ENCODE measurements at regions not wholly inside any gene's neighbourhood (a gene's known extent, or its start where the extent isn't known, plus 50 kb on each side); places are given as distances from the start of the nearest gene placed in this dataset.

GRCh38 chr6:164520916-164521315 is 788.5 kb downstream of the C6orf118 start:
- Histone ChIP-seq H3K4me1 (no peaks in the 10 kb centered on the region), H3K27me3 (no peaks in the 10 kb centered on the region), H3K27ac (no peak overlapping the region), H3K9me3 (no peaks in the 10 kb centered on the region), H3K4me3 (no peak overlapping the region), H3K36me3 (no peaks in the 10 kb centered on the region)
- no peak for DNase-seq (ENCODE audit: low spot score in 2 of 2)
- 69% methylated on average over 4 of the region's 4 CpGs for WGBS
- TF ChIP-seq, protein P1, sequence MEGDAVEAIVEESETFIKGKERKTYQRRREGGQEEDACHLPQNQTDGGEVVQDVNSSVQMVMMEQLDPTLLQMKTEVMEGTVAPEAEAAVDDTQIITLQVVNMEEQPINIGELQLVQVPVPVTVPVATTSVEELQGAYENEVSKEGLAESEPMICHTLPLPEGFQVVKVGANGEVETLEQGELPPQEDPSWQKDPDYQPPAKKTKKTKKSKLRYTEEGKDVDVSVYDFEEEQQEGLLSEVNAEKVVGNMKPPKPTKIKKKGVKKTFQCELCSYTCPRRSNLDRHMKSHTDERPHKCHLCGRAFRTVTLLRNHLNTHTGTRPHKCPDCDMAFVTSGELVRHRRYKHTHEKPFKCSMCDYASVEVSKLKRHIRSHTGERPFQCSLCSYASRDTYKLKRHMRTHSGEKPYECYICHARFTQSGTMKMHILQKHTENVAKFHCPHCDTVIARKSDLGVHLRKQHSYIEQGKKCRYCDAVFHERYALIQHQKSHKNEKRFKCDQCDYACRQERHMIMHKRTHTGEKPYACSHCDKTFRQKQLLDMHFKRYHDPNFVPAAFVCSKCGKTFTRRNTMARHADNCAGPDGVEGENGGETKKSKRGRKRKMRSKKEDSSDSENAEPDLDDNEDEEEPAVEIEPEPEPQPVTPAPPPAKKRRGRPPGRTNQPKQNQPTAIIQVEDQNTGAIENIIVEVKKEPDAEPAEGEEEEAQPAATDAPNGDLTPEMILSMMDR (IDR thresholded peaks at IDR 0.05), result no peak
- TF ChIP-seq POLR2A (IDR thresholded peaks at IDR 0.05) (no peak), POLR2AphosphoS5 (IDR thresholded peaks at IDR 0.05) (no peak), EP300 (IDR thresholded peaks at IDR 0.05) (no peak)

DNA sequence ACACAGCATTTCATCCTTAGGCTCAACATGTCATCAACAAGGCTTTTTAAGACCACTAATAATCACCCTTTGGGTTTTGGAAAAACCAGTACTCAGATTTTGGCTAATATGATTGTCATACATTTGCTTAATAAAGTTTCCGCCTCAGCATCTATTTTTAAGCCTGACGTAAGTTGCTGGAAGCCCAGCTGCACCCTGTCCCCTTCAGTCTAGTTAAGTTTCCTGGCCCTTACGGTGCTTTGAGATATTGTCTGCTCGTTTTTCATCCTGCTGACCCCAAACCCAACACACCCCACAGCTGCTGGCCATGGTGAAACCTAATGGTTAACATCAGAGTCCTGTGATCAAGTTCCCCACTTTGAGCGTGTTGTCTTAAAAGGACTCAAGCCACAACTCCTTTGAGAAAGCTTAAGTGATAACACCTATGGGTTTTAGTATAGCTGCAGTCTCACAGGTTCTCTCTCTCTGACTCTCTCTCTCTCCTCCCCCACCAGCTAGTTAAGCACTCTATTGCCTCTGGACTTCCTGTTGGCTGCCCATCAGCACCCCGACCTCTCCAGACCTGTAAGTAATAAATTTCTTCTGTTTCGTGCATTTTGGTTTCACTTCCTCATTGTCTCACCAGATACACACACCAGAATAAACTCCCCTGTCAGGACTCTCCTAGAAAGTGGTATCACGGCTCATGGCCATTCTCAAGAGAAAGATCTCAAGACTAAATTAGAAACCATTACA is 802.0 kb downstream of the C6orf118 start:
- H3K27me3 ChIP-seq, result no peaks in the 10 kb centered on the region
- no peaks in the 10 kb centered on the region for H3K4me1 ChIP-seq
- TF ChIP-seq EP300 (IDR thresholded peaks at IDR 0.05) (no peak), POLR2A (IDR thresholded peaks at IDR 0.05) (no peak), POLR2AphosphoS5 (IDR thresholded peaks at IDR 0.05) (no peak)
- TF ChIP-seq, protein P1 (IDR thresholded peaks at IDR 0.05), result no peak
- DNase-seq (ENCODE audit: low spot score in 2 of 2), result no peak
- 61% methylated on average over 8 of the region's 8 CpGs for WGBS
- no peaks in the 10 kb centered on the region for H3K36me3 ChIP-seq
- no peak overlapping the region for H3K27ac ChIP-seq
- no peak overlapping the region for H3K4me3 ChIP-seq
- H3K9me3 ChIP-seq, result no peaks in the 10 kb centered on the region

DNA sequence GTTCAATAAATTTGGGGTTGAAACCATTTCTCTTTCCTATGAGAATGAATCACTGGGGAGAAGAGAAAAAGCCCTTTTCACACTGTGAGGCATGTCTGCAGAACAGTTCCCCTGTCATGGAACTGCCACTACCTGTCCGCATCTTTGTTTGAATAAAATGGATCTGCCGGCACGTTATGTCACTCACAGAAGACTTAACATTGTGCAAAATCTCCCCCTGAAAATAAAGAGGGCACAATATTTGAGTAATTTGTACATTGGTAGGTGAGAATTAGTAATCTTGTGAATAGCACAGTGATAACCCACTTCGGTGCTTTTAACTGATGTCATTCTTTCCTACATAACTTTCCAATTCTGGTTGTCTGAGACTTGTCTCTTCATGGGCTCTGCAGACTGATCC is 804.0 kb downstream of the C6orf118 start:
- H3K9me3 ChIP-seq, result no peaks in the 10 kb centered on the region
- H3K27me3 ChIP-seq, result no peaks in the 10 kb centered on the region
- DNase-seq (ENCODE audit: low spot score in 2 of 2), result no peak
- 90% methylated on average over 4 of the region's 4 CpGs for WGBS
- no peak overlapping the region for H3K27ac ChIP-seq
- no peaks in the 10 kb centered on the region for H3K4me1 ChIP-seq
- no peak overlapping the region for H3K4me3 ChIP-seq
- TF ChIP-seq EP300 (IDR thresholded peaks at IDR 0.05) (no peak), POLR2AphosphoS5 (IDR thresholded peaks at IDR 0.05) (no peak), POLR2A (IDR thresholded peaks at IDR 0.05) (no peak)
- TF ChIP-seq, protein P1 (IDR thresholded peaks at IDR 0.05), result no peak
- H3K36me3 ChIP-seq, result no peaks in the 10 kb centered on the region

DNA sequence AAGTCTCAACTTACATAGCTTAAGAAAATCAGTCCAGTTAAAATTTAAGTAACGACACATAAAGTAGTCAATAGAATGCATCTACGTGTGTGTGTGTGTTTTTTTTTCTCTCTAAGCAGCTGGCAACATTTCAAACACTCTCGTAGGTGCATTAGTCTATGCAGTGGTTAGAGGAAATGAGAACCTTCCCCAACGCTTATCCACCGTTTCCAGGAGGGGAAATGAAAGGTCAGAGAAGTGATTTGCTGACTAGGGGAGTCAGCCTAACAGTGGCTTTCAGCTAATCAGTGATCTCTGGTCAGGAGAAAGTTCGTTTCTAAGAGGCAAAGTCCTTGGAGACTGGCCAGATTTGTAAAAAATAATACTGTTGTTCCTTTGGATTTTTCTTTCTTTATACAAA is 806.6 kb downstream of the C6orf118 start:
- no peak overlapping the region for H3K27ac ChIP-seq
- no peak overlapping the region for H3K4me3 ChIP-seq
- H3K4me1 ChIP-seq, result no peaks in the 10 kb centered on the region
- H3K9me3 ChIP-seq, result no peaks in the 10 kb centered on the region
- WGBS, result 12% methylated on average over 6 of the region's 6 CpGs
- H3K36me3 ChIP-seq, result no peaks in the 10 kb centered on the region
- no peak for DNase-seq (ENCODE audit: low spot score in 2 of 2)
- TF ChIP-seq, protein P1 (IDR thresholded peaks at IDR 0.05), result no peak
- TF ChIP-seq POLR2AphosphoS5 (IDR thresholded peaks at IDR 0.05) (no peak), POLR2A (IDR thresholded peaks at IDR 0.05) (no peak), EP300 (IDR thresholded peaks at IDR 0.05) (no peak)
- no peaks in the 10 kb centered on the region for H3K27me3 ChIP-seq

DNA sequence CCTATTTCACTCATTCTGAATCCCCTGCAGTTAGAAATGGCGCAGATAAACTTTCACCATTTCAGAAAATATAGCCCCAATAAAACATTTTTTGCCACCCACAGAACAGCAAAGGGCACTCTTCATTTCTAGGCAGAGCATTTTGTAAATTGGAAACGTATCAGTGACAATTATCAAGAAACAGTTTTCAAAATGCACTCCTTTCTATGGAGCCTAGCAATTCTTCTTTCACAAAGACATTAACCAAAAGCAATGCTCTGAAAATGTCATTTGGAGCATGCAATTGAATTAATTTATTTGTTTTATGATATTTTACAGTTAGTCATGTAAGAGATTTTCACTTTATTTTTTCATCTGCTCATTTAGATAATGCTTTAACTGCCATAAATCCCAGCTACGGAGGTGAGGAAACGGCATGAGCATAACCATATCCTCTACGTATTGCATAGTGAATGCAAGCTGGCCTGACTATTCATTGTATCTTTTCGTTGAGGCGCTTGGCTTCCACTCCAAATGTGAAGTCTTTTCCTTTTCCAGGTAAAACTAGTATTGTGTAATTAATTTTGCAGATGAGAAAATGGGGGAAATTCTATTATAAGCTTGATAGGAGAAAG is 813.4 kb downstream of the C6orf118 start:
- Histone ChIP-seq H3K36me3 (no peaks in the 10 kb centered on the region), H3K4me1 (no peaks in the 10 kb centered on the region), H3K4me3 (no peak overlapping the region), H3K27ac (no peak overlapping the region), H3K27me3 (no peaks in the 10 kb centered on the region), H3K9me3 (no peaks in the 10 kb centered on the region)
- 85% methylated on average over 7 of the region's 7 CpGs for WGBS
- TF ChIP-seq POLR2A (IDR thresholded peaks at IDR 0.05) (no peak), POLR2AphosphoS5 (IDR thresholded peaks at IDR 0.05) (no peak), EP300 (IDR thresholded peaks at IDR 0.05) (no peak)
- TF ChIP-seq, protein P1 (IDR thresholded peaks at IDR 0.05), result no peak
- no peak for DNase-seq (ENCODE audit: low spot score in 2 of 2)
